ENCODE measurements at regions not wholly inside any gene's neighbourhood (a gene's known extent, or its start where the extent isn't known, plus 50 kb on each side); places are given as distances from the start of the nearest gene placed in this dataset.

DNA sequence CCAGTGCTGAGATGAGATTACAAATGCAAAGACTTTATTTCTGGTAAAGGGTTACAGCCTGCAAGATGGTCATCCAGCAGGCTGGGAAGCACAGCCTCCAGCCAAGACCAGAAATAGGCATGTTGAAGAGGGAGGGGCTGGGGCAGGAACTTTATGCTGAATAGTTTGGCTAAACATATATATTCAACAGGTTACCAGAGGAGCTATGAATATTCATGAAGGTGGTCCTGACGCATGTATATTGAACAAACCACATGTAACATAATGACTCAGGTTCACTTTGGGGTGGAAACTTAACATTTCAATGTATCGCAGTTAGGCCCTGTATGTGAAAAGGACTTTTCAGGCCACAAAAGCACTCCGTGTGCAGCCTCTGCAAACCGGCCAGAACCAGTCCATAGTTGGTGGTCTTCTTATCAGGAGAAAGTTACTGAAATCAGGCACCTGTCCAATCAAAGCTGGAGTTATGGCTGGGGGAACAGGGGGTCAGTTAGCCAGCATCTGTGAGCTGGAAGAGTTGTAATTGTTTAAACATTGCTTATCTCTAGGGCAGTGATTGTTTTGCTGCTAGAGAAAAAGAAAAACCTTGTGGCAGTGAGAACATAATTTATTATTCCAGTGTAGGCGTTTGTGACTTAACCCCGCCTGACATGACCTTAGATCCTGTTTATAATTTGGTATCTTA is 372.9 kb upstream of the AUTS2 start (continued):
- TF ChIP-seq, protein P1, sequence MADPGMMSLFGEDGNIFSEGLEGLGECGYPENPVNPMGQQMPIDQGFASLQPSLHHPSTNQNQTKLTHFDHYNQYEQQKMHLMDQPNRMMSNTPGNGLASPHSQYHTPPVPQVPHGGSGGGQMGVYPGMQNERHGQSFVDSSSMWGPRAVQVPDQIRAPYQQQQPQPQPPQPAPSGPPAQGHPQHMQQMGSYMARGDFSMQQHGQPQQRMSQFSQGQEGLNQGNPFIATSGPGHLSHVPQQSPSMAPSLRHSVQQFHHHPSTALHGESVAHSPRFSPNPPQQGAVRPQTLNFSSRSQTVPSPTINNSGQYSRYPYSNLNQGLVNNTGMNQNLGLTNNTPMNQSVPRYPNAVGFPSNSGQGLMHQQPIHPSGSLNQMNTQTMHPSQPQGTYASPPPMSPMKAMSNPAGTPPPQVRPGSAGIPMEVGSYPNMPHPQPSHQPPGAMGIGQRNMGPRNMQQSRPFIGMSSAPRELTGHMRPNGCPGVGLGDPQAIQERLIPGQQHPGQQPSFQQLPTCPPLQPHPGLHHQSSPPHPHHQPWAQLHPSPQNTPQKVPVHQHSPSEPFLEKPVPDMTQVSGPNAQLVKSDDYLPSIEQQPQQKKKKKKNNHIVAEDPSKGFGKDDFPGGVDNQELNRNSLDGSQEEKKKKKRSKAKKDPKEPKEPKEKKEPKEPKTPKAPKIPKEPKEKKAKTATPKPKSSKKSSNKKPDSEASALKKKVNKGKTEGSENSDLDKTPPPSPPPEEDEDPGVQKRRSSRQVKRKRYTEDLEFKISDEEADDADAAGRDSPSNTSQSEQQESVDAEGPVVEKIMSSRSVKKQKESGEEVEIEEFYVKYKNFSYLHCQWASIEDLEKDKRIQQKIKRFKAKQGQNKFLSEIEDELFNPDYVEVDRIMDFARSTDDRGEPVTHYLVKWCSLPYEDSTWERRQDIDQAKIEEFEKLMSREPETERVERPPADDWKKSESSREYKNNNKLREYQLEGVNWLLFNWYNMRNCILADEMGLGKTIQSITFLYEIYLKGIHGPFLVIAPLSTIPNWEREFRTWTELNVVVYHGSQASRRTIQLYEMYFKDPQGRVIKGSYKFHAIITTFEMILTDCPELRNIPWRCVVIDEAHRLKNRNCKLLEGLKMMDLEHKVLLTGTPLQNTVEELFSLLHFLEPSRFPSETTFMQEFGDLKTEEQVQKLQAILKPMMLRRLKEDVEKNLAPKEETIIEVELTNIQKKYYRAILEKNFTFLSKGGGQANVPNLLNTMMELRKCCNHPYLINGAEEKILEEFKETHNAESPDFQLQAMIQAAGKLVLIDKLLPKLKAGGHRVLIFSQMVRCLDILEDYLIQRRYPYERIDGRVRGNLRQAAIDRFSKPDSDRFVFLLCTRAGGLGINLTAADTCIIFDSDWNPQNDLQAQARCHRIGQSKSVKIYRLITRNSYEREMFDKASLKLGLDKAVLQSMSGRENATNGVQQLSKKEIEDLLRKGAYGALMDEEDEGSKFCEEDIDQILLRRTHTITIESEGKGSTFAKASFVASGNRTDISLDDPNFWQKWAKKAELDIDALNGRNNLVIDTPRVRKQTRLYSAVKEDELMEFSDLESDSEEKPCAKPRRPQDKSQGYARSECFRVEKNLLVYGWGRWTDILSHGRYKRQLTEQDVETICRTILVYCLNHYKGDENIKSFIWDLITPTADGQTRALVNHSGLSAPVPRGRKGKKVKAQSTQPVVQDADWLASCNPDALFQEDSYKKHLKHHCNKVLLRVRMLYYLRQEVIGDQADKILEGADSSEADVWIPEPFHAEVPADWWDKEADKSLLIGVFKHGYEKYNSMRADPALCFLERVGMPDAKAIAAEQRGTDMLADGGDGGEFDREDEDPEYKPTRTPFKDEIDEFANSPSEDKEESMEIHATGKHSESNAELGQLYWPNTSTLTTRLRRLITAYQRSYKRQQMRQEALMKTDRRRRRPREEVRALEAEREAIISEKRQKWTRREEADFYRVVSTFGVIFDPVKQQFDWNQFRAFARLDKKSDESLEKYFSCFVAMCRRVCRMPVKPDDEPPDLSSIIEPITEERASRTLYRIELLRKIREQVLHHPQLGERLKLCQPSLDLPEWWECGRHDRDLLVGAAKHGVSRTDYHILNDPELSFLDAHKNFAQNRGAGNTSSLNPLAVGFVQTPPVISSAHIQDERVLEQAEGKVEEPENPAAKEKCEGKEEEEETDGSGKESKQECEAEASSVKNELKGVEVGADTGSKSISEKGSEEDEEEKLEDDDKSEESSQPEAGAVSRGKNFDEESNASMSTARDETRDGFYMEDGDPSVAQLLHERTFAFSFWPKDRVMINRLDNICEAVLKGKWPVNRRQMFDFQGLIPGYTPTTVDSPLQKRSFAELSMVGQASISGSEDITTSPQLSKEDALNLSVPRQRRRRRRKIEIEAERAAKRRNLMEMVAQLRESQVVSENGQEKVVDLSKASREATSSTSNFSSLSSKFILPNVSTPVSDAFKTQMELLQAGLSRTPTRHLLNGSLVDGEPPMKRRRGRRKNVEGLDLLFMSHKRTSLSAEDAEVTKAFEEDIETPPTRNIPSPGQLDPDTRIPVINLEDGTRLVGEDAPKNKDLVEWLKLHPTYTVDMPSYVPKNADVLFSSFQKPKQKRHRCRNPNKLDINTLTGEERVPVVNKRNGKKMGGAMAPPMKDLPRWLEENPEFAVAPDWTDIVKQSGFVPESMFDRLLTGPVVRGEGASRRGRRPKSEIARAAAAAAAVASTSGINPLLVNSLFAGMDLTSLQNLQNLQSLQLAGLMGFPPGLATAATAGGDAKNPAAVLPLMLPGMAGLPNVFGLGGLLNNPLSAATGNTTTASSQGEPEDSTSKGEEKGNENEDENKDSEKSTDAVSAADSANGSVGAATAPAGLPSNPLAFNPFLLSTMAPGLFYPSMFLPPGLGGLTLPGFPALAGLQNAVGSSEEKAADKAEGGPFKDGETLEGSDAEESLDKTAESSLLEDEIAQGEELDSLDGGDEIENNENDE (IDR thresholded peaks at IDR 0.05; ENCODE audit: insufficient replicate concordance, low read length), result no peak

All from H1 (cell line).